GM12878 (cell line): ENCODE measurements at regions not wholly inside any gene's neighbourhood (a gene's known extent, or its start where the extent isn't known, plus 50 kb on each side); places are given as distances from the start of the nearest gene placed in this dataset.

Source experiments
- ATAC-seq: fragments of 200-7000 bp; cut with Tn5 transposase; 3 replicates; pipeline ENCODE4 v1.9.1; 2020; ENCODE audit warnings: mild to moderate bottlenecking, moderate library complexity
- BruUV-seq: library from RNA; stranded (reverse); fragments of 400-500 nt; replicated peaks from 2 replicates; lab custom pipeline; 2021; lab: Mats Ljungman, UMichigan
- CTCF ChIA-PET: fragments of 300-600 bp; sonication (Branson Sonifier 250); formaldehyde crosslinking; extraction: SDS; loops from one replicate; lab custom pipeline; 2021; ENCODE audit warnings: inconsistent platforms; lab: Yijun Ruan, JAX
- POLR2A ChIA-PET: fragments of 350-600 bp; formaldehyde crosslinking; extraction: SDS; loops from one replicate; lab custom pipeline; 2021; ENCODE audit warnings: inconsistent platforms; lab: Charles Lee
- RAD21 ChIA-PET: fragments of 300-600 bp; sonication (Branson Sonifier 250); formaldehyde crosslinking; loops from one replicate; lab custom pipeline; 2023; ENCODE audit warnings: antibody characterized with exemption; ENCODE audit not compliant: unreplicated experiment; lab: Charles Lee
- SMC1A ChIA-PET: fragments of 300-600 bp; sonication (Branson Sonifier 250); formaldehyde crosslinking; loops from one replicate; lab custom pipeline; 2023; ENCODE audit not compliant: unreplicated experiment, uncharacterized antibody; lab: Charles Lee
- DNase-seq: peaks from one replicate; pipeline ENCODE4 v3.0.0-alpha.2; 2011; ENCODE audit warnings: low read depth, low spot score
- FAIRE-seq: peaks from 3 replicates; lab custom pipeline; 2011; peaks lifted over from hg19 to GRCh38; lab: Jason Lieb, UNC
- H2AFZ ChIP-seq: 2 replicates; pipeline ENCODE4 v1.6.0; 2011; ENCODE audit warnings: low read depth, low read length, control low read depth; ENCODE audit not compliant: control insufficient read depth
- H3K27ac ChIP-seq: 2 replicates; pipeline ENCODE4 v1.5.1; 2011; ENCODE audit warnings: control low read depth; ENCODE audit not compliant: control insufficient read depth, insufficient read depth
- H3K27me3 ChIP-seq, 2 experiments: replicated peaks in 1 of 2; 2 replicates each; pipeline versions ENCODE4 v1.6.0 to v1.6.1; 2011; ENCODE audit warnings: low read length in 1 of 2; ENCODE audit not compliant: control insufficient read depth in 2 of 2, insufficient read depth in 2 of 2
- H3K36me3 ChIP-seq, 2 experiments: 2 replicates each; pipeline ENCODE4 v1.5.1; 2011; ENCODE audit warnings: low read length in 1 of 2; ENCODE audit not compliant: control insufficient read depth in 2 of 2, insufficient read depth in 2 of 2
- H3K4me1 ChIP-seq: 2 replicates; pipeline ENCODE4 v1.6.1; 2011; ENCODE audit warnings: mild to moderate bottlenecking, low read length, moderate library complexity, mixed read lengths; ENCODE audit not compliant: control insufficient read depth, insufficient read depth
- H3K4me2 ChIP-seq: 2 replicates; pipeline ENCODE4 v1.6.0; 2011; ENCODE audit warnings: control low read depth; ENCODE audit not compliant: control insufficient read depth, insufficient read depth
- H3K4me3 ChIP-seq: fragments of 200-600 bp; sonication (generic); 2 replicates; pipeline ENCODE4 v1.5.1; 2016
- H3K79me2 ChIP-seq: 2 replicates; pipeline ENCODE4 v1.6.0; 2011; ENCODE audit warnings: low read length; ENCODE audit not compliant: control insufficient read depth, insufficient read depth
- H3K9ac ChIP-seq: 2 replicates; pipeline ENCODE4 v1.8.0; 2011; ENCODE audit warnings: low read length, control low read depth, mixed read lengths; ENCODE audit not compliant: control insufficient read depth, insufficient read depth
- H3K9me3 ChIP-seq: replicated peaks from 3 replicates; pipeline ENCODE4 v1.5.1; 2011; ENCODE audit warnings: mild to moderate bottlenecking, low read length; ENCODE audit not compliant: control insufficient read depth, insufficient read depth
- H4K20me1 ChIP-seq: 2 replicates; pipeline ENCODE4 v1.6.0; 2011; ENCODE audit not compliant: control insufficient read depth, insufficient read depth
- MEF2B ChIP-seq: fragments of 450-650 bp; IDR thresholded peaks from 2 replicates; pipeline ENCODE4 v1.6.1; 2018; ENCODE audit warnings: mild to moderate bottlenecking, moderate library complexity; ENCODE audit not compliant: partially characterized antibody, poor library complexity, severe bottlenecking
- RCOR1 ChIP-seq: conservative IDR thresholded peaks from 2 replicates; pipeline ENCODE4 v1.6.1; 2012; ENCODE audit warnings: low read depth, low read length, improper control_type of control experiment
- SREBF1 ChIP-seq: IDR thresholded peaks from 2 replicates; pipeline ENCODE4 v1.6.1; 2012; ENCODE audit warnings: mild to moderate bottlenecking, low read length
- STAT1 ChIP-seq: fragments of 450-650 bp; conservative IDR thresholded peaks from 2 replicates; pipeline ENCODE4 v1.6.1; 2014; ENCODE audit warnings: antibody characterized with exemption, mild to moderate bottlenecking
- SUZ12 ChIP-seq: fragments of 200-600 bp; sonication (generic); IDR thresholded peaks from one replicate; pipeline ENCODE4 v1.6.1; 2018; ENCODE audit warnings: antibody characterized with exemption, mild to moderate bottlenecking; ENCODE audit not compliant: unreplicated experiment
- TAF1 ChIP-seq: IDR thresholded peaks from 2 replicates; pipeline ENCODE4 v1.6.1; 2011; ENCODE audit warnings: mild to moderate bottlenecking, low read depth, low read length, borderline replicate concordance
- USF2 ChIP-seq: IDR thresholded peaks from 2 replicates; pipeline ENCODE4 v1.6.1; 2011; ENCODE audit warnings: low read depth, low read length, improper control_type of control experiment, borderline replicate concordance
- ZNF207 ChIP-seq: fragments of 450-650 bp; IDR thresholded peaks from 2 replicates; pipeline ENCODE4 v1.6.1; 2014; ENCODE audit warnings: antibody characterized with exemption, mild to moderate bottlenecking, borderline replicate concordance
- ZNF274 ChIP-seq: IDR thresholded peaks from one replicate; pipeline ENCODE4 v1.8.0; 2011; ENCODE audit not compliant: insufficient read length, insufficient read depth
- ZNF622 ChIP-seq: fragments of 450-650 bp; IDR thresholded peaks from 2 replicates; pipeline ENCODE4 v1.6.1; 2017; ENCODE audit warnings: mild to moderate bottlenecking, inconsistent platforms
- in situ Hi-C: fragments of 300-500 bp; cut with MboI; formaldehyde crosslinking; loops from 9 replicates; pipeline ENCODE4 v1.14.3; 2018; ENCODE audit warnings: mixed read lengths
- intact Hi-C: fragments of 100-400 bp; cut with micrococcal nuclease; formaldehyde crosslinking; loops from one replicate; pipeline ENCODE4 v1.14.2; 2022; ENCODE audit not compliant: unreplicated experiment

- TF ChIP-seq ZNF274 (no peak), ZNF622 (no peak), STAT1 (no peak), USF2 (no peak), RCOR1 (no peak), ZNF207 (no peak), MEF2B (no peak), SUZ12 (no peak), TAF1 (no peak), SREBF1 (no peak)
- H3K36me3 ChIP-seq: no peaks in the 10 kb centered on the region
- no peak overlapping the region for H3K4me2 ChIP-seq
- ATAC-seq (no peak), FAIRE-seq (no peak), DNase-seq (no peak)
- H3K27ac ChIP-seq: no peak overlapping the region
- SMC1A ChIA-PET: no interaction called here
- H2AFZ ChIP-seq: no peak overlapping the region
- H3K79me2 ChIP-seq: no peaks in the 10 kb centered on the region
- no peaks in the 10 kb centered on the region; a peak in 1 of 4 replicates for H3K27me3 ChIP-seq
- no peaks in the 10 kb centered on the region for H4K20me1 ChIP-seq
- H3K4me3 ChIP-seq: no peak overlapping the region
- CTCF ChIA-PET: no interaction called here
- in situ Hi-C loops: no loop called here
- POLR2A ChIA-PET: no interaction called here
- RAD21 ChIA-PET: no interaction called here
- BruUV-seq: no TSS peak
- intact Hi-C loops: no loop called here
- no peak overlapping the region for H3K9ac ChIP-seq
- no peaks in the 10 kb centered on the region for H3K9me3 ChIP-seq
- H3K4me1 ChIP-seq: no peaks in the 10 kb centered on the region
Measured at GRCh38 chr6:54037277-54037779, 73.9 kb upstream of the MLIP start.
